Stomach (tissue), 4 donors: ENCODE measurements at regions not wholly inside any gene's neighbourhood (a gene's known extent, or its start where the extent isn't known, plus 50 kb on each side); places are given as distances from the start of the nearest gene placed in this dataset.

ENCODE experiments used
- CTCF ChIP-seq, 7 experiments: fragments of 450-650 bp in 4 of 7; fragments of 200-600 bp in 3 of 7; sonication (generic) in 3 of 7; IDR thresholded peaks; one replicate each; pipeline ENCODE4 v1.5.1; 2016 to 2019; ENCODE audit warnings: antibody characterized with exemption in 7 of 7, control low read depth in 2 of 7, mild to moderate bottlenecking in 1 of 7
- EP300 ChIP-seq: sonication (generic); formaldehyde crosslinking; IDR thresholded peaks from one replicate; pipeline ENCODE4 v1.6.1; 2017; ENCODE audit warnings: antibody characterized with exemption
- POLR2A ChIP-seq, 4 donors: fragments of 450-650 bp; IDR thresholded peaks; one replicate each; pipeline ENCODE4 v1.6.1; 2016; ENCODE audit warnings: antibody characterized with exemption in 4 of 4, control low read depth in 2 of 4, mild to moderate bottlenecking in 1 of 4, moderate library complexity in 1 of 4
- POLR2AphosphoS5 ChIP-seq, 3 donors: sonication (generic); formaldehyde crosslinking; IDR thresholded peaks; one replicate each; pipeline ENCODE4 v1.6.1; 2016; ENCODE audit warnings: antibody characterized with exemption in 3 of 3

- TF ChIP-seq CTCF (IDR thresholded peaks at IDR 0.05) (no peak), POLR2A (IDR thresholded peaks at IDR 0.05) (no peak), EP300 (no peak), POLR2AphosphoS5 (IDR thresholded peaks at IDR 0.05) (no peak)
These were observed 122.6 kb upstream of the SLC25A48 start for GRCh38 chr5:135711911-135712310.
